ENCODE measurements at regions not wholly inside any gene's neighbourhood (a gene's known extent, or its start where the extent isn't known, plus 50 kb on each side); places are given as distances from the start of the nearest gene placed in this dataset.

DNA sequence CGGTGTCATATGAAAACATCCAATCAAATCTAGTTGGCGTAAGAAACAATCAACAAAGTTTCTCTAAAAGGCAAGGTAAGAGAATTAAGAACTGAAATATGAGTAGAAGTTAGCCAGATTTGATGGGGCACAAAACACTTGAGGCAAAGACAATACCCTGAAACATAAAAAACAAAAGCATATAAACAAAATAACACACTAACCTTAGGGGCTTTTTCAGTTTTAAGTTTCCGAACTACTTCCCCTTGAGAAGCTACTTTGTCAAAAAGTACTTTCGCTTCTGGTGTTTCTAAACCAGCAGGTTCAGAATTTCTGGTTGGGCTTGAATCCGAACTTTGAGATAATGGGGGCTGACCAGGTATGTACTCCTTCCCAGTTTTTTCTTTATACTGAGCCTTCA lies 57.9 kb downstream of the EPRS1 start:
- Histone ChIP-seq H3K4me1 (ENCODE audit: insufficient read depth, low read length, severe bottlenecking) (peaks cover 35% of the 10 kb centered on the region), H3K79me2 (ENCODE audit: insufficient read depth, low read length) (no peaks in the 10 kb centered on the region), H3K27ac (ENCODE audit: low read depth, low read length, poor library complexity, severe bottlenecking) (peak overlapping the region; percentile 48), H3K4me2 (ENCODE audit: low read length) (peak overlapping the region; percentile 38), H3K9me3 (ENCODE audit: low read length) (no peaks in the 10 kb centered on the region), H3K36me3 (ENCODE audit: insufficient read depth, low read length) (peaks cover 49% of the 10 kb centered on the region), H2AFZ (ENCODE audit: low read length) (no peak overlapping the region), H4K20me1 (ENCODE audit: insufficient read depth, low read length) (no peaks in the 10 kb centered on the region), H3K9ac (ENCODE audit: low read length) (peak overlapping the region; percentile 16; the same call in 1 of the 2 replicates), H3K9me2 (ENCODE audit: low read depth, low read length) (no peaks in the 10 kb centered on the region), H3K27me3 (ENCODE audit: insufficient read depth, low read length) (no peaks in the 10 kb centered on the region), H3F3A (ENCODE audit: insufficient read depth, low read length) (no peaks in the 10 kb centered on the region), H3K4me3 (ENCODE audit: low read depth, low read length, poor library complexity, severe bottlenecking) (no peak overlapping the region)
- TF ChIP-seq EZH2 (IDR thresholded peaks at IDR 0.05; ENCODE audit: borderline replicate concordance, low read length), result no peak
- no peak for TF ChIP-seq CTCF (IDR thresholded peaks at IDR 0.05; ENCODE audit: low read length)

GRCh38 chr1:219987325-219987724 lies 59.0 kb upstream of the SLC30A10 start:
- TF ChIP-seq EZH2 (IDR thresholded peaks at IDR 0.05; ENCODE audit: borderline replicate concordance, low read length) (no peak), CTCF (IDR thresholded peaks at IDR 0.05; ENCODE audit: low read length) (no peak)
- Histone ChIP-seq H2AFZ (ENCODE audit: low read length) (no peak overlapping the region), H3K79me2 (ENCODE audit: insufficient read depth, low read length) (no peaks in the 10 kb centered on the region), H3F3A (ENCODE audit: insufficient read depth, low read length) (no peaks in the 10 kb centered on the region), H3K9me2 (ENCODE audit: low read depth, low read length) (no peaks in the 10 kb centered on the region), H3K4me3 (ENCODE audit: low read depth, low read length, poor library complexity, severe bottlenecking) (no peak overlapping the region), H4K20me1 (ENCODE audit: insufficient read depth, low read length) (no peaks in the 10 kb centered on the region), H3K4me1 (ENCODE audit: insufficient read depth, low read length, severe bottlenecking) (peaks cover 35% of the 10 kb centered on the region), H3K9ac (ENCODE audit: low read length) (no peak overlapping the region), H3K4me2 (ENCODE audit: low read length) (no peak overlapping the region), H3K27ac (ENCODE audit: low read depth, low read length, poor library complexity, severe bottlenecking) (no peak overlapping the region), H3K27me3 (ENCODE audit: insufficient read depth, low read length) (no peaks in the 10 kb centered on the region), H3K9me3 (ENCODE audit: low read length) (no peaks in the 10 kb centered on the region), H3K36me3 (ENCODE audit: insufficient read depth, low read length) (peaks cover 58% of the 10 kb centered on the region)

GRCh38 chr1:219985169-219985568 lies 56.8 kb upstream of the SLC30A10 start:
- H3K9ac ChIP-seq (ENCODE audit: low read length), result no peak overlapping the region
- TF ChIP-seq EZH2 (IDR thresholded peaks at IDR 0.05; ENCODE audit: borderline replicate concordance, low read length) (no peak), CTCF (IDR thresholded peaks at IDR 0.05; ENCODE audit: low read length) (no peak)
- H3K4me3 ChIP-seq (ENCODE audit: low read depth, low read length, poor library complexity, severe bottlenecking), result no peak overlapping the region
- no peaks in the 10 kb centered on the region for H3K27me3 ChIP-seq (ENCODE audit: insufficient read depth, low read length)
- H3K4me2 ChIP-seq (ENCODE audit: low read length), result no peak overlapping the region
- H3K9me3 ChIP-seq (ENCODE audit: low read length), result no peaks in the 10 kb centered on the region
- H3K9me2 ChIP-seq (ENCODE audit: low read depth, low read length), result no peaks in the 10 kb centered on the region
- no peaks in the 10 kb centered on the region for H3F3A ChIP-seq (ENCODE audit: insufficient read depth, low read length)
- H3K4me1 ChIP-seq (ENCODE audit: insufficient read depth, low read length, severe bottlenecking), result peaks cover 31% of the 10 kb centered on the region
- H3K27ac ChIP-seq (ENCODE audit: low read depth, low read length, poor library complexity, severe bottlenecking), result no peak overlapping the region
- no peak overlapping the region for H2AFZ ChIP-seq (ENCODE audit: low read length)
- H3K79me2 ChIP-seq (ENCODE audit: insufficient read depth, low read length), result no peaks in the 10 kb centered on the region
- H4K20me1 ChIP-seq (ENCODE audit: insufficient read depth, low read length), result no peaks in the 10 kb centered on the region
- peaks cover 68% of the 10 kb centered on the region for H3K36me3 ChIP-seq (ENCODE audit: insufficient read depth, low read length)
